ENCODE measurements at regions not wholly inside any gene's neighbourhood (a gene's known extent, or its start where the extent isn't known, plus 50 kb on each side); places are given as distances from the start of the nearest gene placed in this dataset.

DNA sequence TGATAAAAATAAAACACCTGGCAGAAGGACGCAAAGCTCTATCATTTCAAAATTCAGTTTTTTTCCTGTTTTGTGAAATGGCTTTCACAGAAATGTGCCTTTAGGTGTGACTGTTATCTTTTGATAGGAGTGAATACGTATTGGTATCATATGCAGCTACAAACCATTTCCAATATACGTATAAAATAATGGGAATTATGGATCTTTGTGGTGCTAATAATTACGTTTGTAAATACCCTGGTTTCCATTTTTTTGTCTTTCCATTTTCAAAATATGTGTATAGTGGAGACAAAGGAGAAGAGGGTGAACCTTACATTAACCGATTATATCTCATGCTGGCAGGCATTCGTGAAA is 108.7 kb upstream of the GMDS start:
- no peaks in the 10 kb centered on the region for H3K9me3 ChIP-seq
- H3K27me3 ChIP-seq, result no peaks in the 10 kb centered on the region
- ATAC-seq (no peak), DNase-seq (no peak)
- TF ChIP-seq, protein P1, sequence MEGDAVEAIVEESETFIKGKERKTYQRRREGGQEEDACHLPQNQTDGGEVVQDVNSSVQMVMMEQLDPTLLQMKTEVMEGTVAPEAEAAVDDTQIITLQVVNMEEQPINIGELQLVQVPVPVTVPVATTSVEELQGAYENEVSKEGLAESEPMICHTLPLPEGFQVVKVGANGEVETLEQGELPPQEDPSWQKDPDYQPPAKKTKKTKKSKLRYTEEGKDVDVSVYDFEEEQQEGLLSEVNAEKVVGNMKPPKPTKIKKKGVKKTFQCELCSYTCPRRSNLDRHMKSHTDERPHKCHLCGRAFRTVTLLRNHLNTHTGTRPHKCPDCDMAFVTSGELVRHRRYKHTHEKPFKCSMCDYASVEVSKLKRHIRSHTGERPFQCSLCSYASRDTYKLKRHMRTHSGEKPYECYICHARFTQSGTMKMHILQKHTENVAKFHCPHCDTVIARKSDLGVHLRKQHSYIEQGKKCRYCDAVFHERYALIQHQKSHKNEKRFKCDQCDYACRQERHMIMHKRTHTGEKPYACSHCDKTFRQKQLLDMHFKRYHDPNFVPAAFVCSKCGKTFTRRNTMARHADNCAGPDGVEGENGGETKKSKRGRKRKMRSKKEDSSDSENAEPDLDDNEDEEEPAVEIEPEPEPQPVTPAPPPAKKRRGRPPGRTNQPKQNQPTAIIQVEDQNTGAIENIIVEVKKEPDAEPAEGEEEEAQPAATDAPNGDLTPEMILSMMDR (IDR thresholded peaks at IDR 0.05), result peak in 2 of 12 donors; percentile 2 to 3
- TF ChIP-seq POLR2A (IDR thresholded peaks at IDR 0.05), result no peak
- H3K36me3 ChIP-seq, result no peaks in the 10 kb centered on the region
- H3K4me3 ChIP-seq, result no peak overlapping the region
- WGBS, 4 donors, result 60 to 66% (median 62%) methylated on average over 6 of the region's 6 CpGs
- H3K4me1 ChIP-seq, result peaks cover 0 to 11% (median 5%) of the 10 kb centered on the region in 12 donors
- intact Hi-C loops (cut with DNase I), result loop anchor here (2.0 to 10.0 kb wide), 12 partner anchors 139 to 757 kb away; no protein-coding TSS in a partner anchor
- no peak overlapping the region for H3K27ac ChIP-seq

DNA sequence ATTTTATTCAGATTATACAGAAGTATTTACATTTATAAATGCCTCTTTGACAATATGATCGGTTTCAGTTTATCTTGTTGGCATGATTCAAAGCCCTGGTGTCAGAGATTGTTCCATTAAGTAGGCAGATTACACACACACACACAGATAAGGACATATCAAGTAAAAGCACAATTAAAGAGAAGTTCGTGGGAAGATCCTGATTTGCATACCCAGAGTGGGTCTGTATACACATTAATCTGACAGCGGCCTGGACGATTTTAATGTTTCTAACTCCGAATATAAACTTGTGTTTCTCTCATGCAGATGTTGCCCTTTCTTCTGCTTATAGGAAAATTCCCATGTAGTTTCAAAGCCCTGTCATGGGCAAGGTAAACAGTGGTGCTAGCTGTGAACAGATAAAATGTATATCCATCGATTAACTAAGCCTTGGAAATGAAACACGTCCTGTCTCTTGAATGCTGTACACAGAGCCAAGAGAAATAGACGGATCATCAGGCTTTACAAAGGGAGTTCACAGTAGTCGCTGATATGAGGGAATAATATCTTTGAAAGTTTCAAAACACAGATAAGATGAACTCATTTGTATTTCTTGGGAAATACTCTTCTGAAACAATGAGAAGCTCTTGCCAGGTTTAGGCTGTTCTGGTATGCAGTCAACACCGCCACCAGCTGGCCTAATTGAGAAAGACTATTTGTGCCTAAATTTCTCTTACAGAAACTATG is 108.2 kb upstream of the GMDS start:
- peak overlapping the region in 1 of 12 donors; percentile 17 for H3K4me3 ChIP-seq
- intact Hi-C loops (cut with DNase I), result loop anchor here (2.0 to 10.0 kb wide), 13 partner anchors 139 to 757 kb away; no protein-coding TSS in a partner anchor
- no peaks in the 10 kb centered on the region for H3K9me3 ChIP-seq
- peaks cover 0 to 11% (median 5%) of the 10 kb centered on the region in 12 donors for H3K4me1 ChIP-seq
- DNase-seq, result peak in 4 of 5 donors; percentile 44 to 59 (median 49)
- 42 to 51% (median 44%) methylated on average over 10 of the region's 10 CpGs for WGBS, 4 donors
- TF ChIP-seq, protein P1 (IDR thresholded peaks at IDR 0.05), result peak; percentile 64 to 89 (median 80)
- TF ChIP-seq POLR2A (IDR thresholded peaks at IDR 0.05), result no peak
- H3K27me3 ChIP-seq, result no peaks in the 10 kb centered on the region
- no peaks in the 10 kb centered on the region for H3K36me3 ChIP-seq
- peak in 3 of 4 donors; percentile 75 to 87 (median 84) for ATAC-seq
- H3K27ac ChIP-seq, result peak overlapping the region in 1 of 12 donors; percentile 30

DNA sequence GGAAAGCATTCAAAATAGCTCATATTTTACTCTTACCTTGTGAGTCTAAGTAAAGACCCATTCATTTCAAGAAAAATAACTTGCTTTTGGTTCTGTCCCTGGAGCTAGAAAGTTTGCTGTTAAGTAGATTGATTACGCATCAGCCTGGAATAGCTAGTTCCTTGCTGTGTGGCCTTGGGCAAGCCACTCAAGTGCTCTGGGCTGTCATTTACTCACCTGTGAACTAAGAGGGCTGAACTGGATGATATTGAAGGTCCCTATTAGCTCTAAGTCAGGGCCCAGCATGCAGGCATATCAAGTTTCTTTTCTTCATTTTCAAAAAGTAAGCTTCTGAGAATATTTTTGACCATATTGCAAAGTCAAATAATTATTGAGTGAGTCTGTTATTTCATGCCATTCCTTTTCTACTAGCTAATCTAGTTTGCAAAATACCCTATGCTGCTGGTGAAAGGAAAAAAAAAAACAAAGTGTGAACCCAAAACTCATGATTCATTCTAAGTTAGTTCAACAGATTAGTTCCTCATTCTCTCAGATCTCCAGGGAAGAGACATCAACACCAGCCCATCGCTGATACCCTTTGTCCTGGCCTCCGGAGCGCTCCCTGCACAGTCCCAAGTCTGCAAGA is 106.5 kb upstream of the GMDS start:
- H3K27ac ChIP-seq, result no peak overlapping the region
- peaks cover 0 to 11% (median 5%) of the 10 kb centered on the region in 12 donors for H3K4me1 ChIP-seq
- no peak for TF ChIP-seq POLR2A (IDR thresholded peaks at IDR 0.05)
- TF ChIP-seq, protein P1 (IDR thresholded peaks at IDR 0.05), result no peak
- intact Hi-C loops (cut with DNase I), result loop anchor here in 9 of 10 donors (2.0 to 10.0 kb wide), 11 partner anchors 137 to 750 kb away; no protein-coding TSS in a partner anchor
- no peak overlapping the region for H3K4me3 ChIP-seq
- no peaks in the 10 kb centered on the region for H3K36me3 ChIP-seq
- peak in 1 of 4 donors; percentile 59 for ATAC-seq
- H3K9me3 ChIP-seq, result no peaks in the 10 kb centered on the region
- 82 to 92% (median 84%) methylated on average over 4 of the region's 4 CpGs for WGBS, 4 donors
- no peak for DNase-seq
- H3K27me3 ChIP-seq, result no peaks in the 10 kb centered on the region

DNA sequence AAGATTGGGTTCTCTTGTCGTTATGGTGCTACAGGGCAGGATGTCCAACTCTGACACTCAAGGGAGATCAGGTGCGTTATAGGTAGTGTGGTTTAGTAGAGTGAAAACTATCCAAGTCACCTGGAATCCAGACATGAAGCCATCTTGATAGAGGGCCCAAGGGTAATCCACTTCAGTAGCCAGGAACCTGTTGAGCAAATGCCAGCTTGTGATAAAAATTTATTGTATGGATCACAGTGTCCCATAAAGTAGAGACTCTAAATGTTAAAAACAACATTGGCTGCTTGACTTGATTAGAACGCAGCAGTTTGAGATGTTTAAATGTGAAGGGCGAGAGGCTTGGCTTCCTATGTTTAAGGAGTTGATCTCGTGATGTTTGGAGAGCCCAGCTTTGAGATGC is 105.7 kb upstream of the GMDS start:
- WGBS, 4 donors, result 82 to 93% (median 89%) methylated on average over 5 of the region's 5 CpGs
- Histone ChIP-seq H3K27ac (no peak overlapping the region), H3K27me3 (no peaks in the 10 kb centered on the region), H3K4me3 (no peak overlapping the region), H3K36me3 (no peaks in the 10 kb centered on the region), H3K4me1 (peaks cover 0 to 11% (median 5%) of the 10 kb centered on the region in 12 donors), H3K9me3 (no peaks in the 10 kb centered on the region)
- ATAC-seq (no peak), DNase-seq (no peak)
- TF ChIP-seq POLR2A (IDR thresholded peaks at IDR 0.05), result no peak
- TF ChIP-seq, protein P1 (IDR thresholded peaks at IDR 0.05), result no peak
- intact Hi-C loops (cut with DNase I), result loop anchor here in 9 of 10 donors (5.0 to 10.0 kb wide), 10 partner anchors 136 to 749 kb away; no protein-coding TSS in a partner anchor
